Cardiac muscle cell (in vitro differentiated cells and primary cell): ENCODE measurements at regions not wholly inside any gene's neighbourhood (a gene's known extent, or its start where the extent isn't known, plus 50 kb on each side); places are given as distances from the start of the nearest gene placed in this dataset.

Experiments
- DNase-seq, 2 donors: peaks; one replicate each; pipeline versions ENCODE4 v3.0.0 to v3.0.0-alpha.2; 2010 to 2017; ENCODE audit warnings: low read depth in 1 of 2, low spot score in 1 of 2
- H3K27ac ChIP-seq: fragments of 200-600 bp; sonication (generic); 2 replicates; pipeline ENCODE4 v1.5.1; 2016
- H3K27me3 ChIP-seq: fragments of 200-600 bp; sonication (generic); 2 replicates; pipeline ENCODE4 v1.6.0; 2016; ENCODE audit warnings: control low read depth
- H3K36me3 ChIP-seq: fragments of 200-600 bp; sonication (generic); 2 replicates; pipeline ENCODE4 v1.5.1; 2016; ENCODE audit warnings: control low read depth
- H3K4me1 ChIP-seq: fragments of 200-600 bp; sonication (generic); 2 replicates; pipeline ENCODE4 v1.8.1; 2017; ENCODE audit warnings: low read depth, mild to moderate bottlenecking, mixed run types
- H3K4me3 ChIP-seq: fragments of 200-600 bp; sonication (generic); 2 replicates; pipeline ENCODE4 v1.5.1; 2016; ENCODE audit warnings: mild to moderate bottlenecking
- H3K9me3 ChIP-seq: fragments of 200-600 bp; sonication (generic); 2 replicates; pipeline ENCODE4 v1.5.1; 2017; ENCODE audit warnings: low read depth, mild to moderate bottlenecking, control low read depth
- CTCF ChIP-seq: IDR thresholded peaks from 2 replicates; pipeline ENCODE4 v1.5.1; 2012; ENCODE audit warnings: low read depth, mild to moderate bottlenecking, low read length

GRCh38 chrX:124862301-124862700 is 457.4 kb upstream of the TEX13C start:
- DNase-seq: no peak

GRCh38 chrX:124863303-124863702 is 456.4 kb upstream of the TEX13C start:
- DNase-seq: no peak
- no peaks in the 10 kb centered on the region for H3K27me3 ChIP-seq
- H3K4me1 ChIP-seq: no peaks in the 10 kb centered on the region
- H3K4me3 ChIP-seq: no peak overlapping the region
- H3K27ac ChIP-seq: no peak overlapping the region
- no peaks in the 10 kb centered on the region for H3K36me3 ChIP-seq
- peaks cover 5% of the 10 kb centered on the region for H3K9me3 ChIP-seq
- no peak for TF ChIP-seq CTCF

More at GRCh38 chrX:124862301-124862700, 457.4 kb upstream of the TEX13C start:
- Histone ChIP-seq H3K4me1 (no peaks in the 10 kb centered on the region), H3K27ac (no peak overlapping the region), H3K27me3 (no peaks in the 10 kb centered on the region), H3K9me3 (peaks cover 5% of the 10 kb centered on the region), H3K4me3 (no peak overlapping the region), H3K36me3 (no peaks in the 10 kb centered on the region)
- no peak for TF ChIP-seq CTCF

- Histone ChIP-seq H3K36me3 (no peaks in the 10 kb centered on the region), H3K4me1 (no peaks in the 10 kb centered on the region), H3K9me3 (peaks cover 3% of the 10 kb centered on the region), H3K27ac (no peak overlapping the region), H3K4me3 (no peak overlapping the region), H3K27me3 (no peaks in the 10 kb centered on the region)
- DNase-seq: no peak
- TF ChIP-seq CTCF: no peak
These were observed 432.1 kb upstream of the TEX13C start for GRCh38 chrX:124887572-124887971.

- H3K9me3 ChIP-seq: no peaks in the 10 kb centered on the region
- no peak for TF ChIP-seq CTCF
- DNase-seq: no peak
- H3K4me1 ChIP-seq: no peaks in the 10 kb centered on the region
- no peaks in the 10 kb centered on the region for H3K36me3 ChIP-seq
- no peak overlapping the region for H3K27ac ChIP-seq
- no peak overlapping the region for H3K4me3 ChIP-seq
- no peaks in the 10 kb centered on the region for H3K27me3 ChIP-seq
These were observed 423.7 kb upstream of the TEX13C start for GRCh38 chrX:124895947-124896346.

- no peaks in the 10 kb centered on the region for H3K4me1 ChIP-seq
- H3K4me3 ChIP-seq: no peak overlapping the region
- no peak for DNase-seq
- peaks cover 4% of the 10 kb centered on the region for H3K9me3 ChIP-seq
- no peak overlapping the region for H3K27ac ChIP-seq
- no peaks in the 10 kb centered on the region for H3K36me3 ChIP-seq
- H3K27me3 ChIP-seq: no peaks in the 10 kb centered on the region
- no peak for TF ChIP-seq CTCF
These were observed 416.7 kb upstream of the TEX13C start for GRCh38 chrX:124902953-124903352.

GRCh38 chrX:124910611-124911010 is 409.1 kb upstream of the TEX13C start:
- Histone ChIP-seq H3K9me3 (no peaks in the 10 kb centered on the region), H3K4me1 (no peaks in the 10 kb centered on the region), H3K27ac (no peak overlapping the region), H3K4me3 (no peak overlapping the region), H3K36me3 (no peaks in the 10 kb centered on the region), H3K27me3 (no peaks in the 10 kb centered on the region)
- no peak for DNase-seq
- TF ChIP-seq CTCF: no peak
